ENCODE measurements at regions not wholly inside any gene's neighbourhood (a gene's known extent, or its start where the extent isn't known, plus 50 kb on each side); places are given as distances from the start of the nearest gene placed in this dataset.

GRCh38 chr4:66225539-66225938, 555.2 kb upstream of the EPHA5 start:
- H3K4me1 Mint-ChIP-seq, result no peaks in the 10 kb centered on the region
- H3K27me3 Mint-ChIP-seq, result no peaks in the 10 kb centered on the region
- H3K36me3 Mint-ChIP-seq (ENCODE audit: low read depth), result no peaks in the 10 kb centered on the region
- no peak for DNase-seq
- H3K27ac Mint-ChIP-seq, result no peak overlapping the region
- H3K9me3 ChIP-seq (ENCODE audit: control insufficient read depth, low read length, poor library complexity, severe bottlenecking), result no peaks in the 10 kb centered on the region
- no peak for ATAC-seq
- no peak overlapping the region for H3K4me3 Mint-ChIP-seq

GRCh38 chr4:66223068-66223703, 552.9 kb upstream of the EPHA5 start:
- ATAC-seq (no peak), DNase-seq (no peak)
- no peak overlapping the region for H3K4me3 Mint-ChIP-seq
- H3K36me3 Mint-ChIP-seq (ENCODE audit: low read depth), result no peaks in the 10 kb centered on the region
- H3K27ac Mint-ChIP-seq, result no peak overlapping the region
- no peaks in the 10 kb centered on the region for H3K9me3 ChIP-seq (ENCODE audit: control insufficient read depth, low read length, poor library complexity, severe bottlenecking)
- H3K27me3 Mint-ChIP-seq, result no peaks in the 10 kb centered on the region
- no peaks in the 10 kb centered on the region for H3K4me1 Mint-ChIP-seq

DNA sequence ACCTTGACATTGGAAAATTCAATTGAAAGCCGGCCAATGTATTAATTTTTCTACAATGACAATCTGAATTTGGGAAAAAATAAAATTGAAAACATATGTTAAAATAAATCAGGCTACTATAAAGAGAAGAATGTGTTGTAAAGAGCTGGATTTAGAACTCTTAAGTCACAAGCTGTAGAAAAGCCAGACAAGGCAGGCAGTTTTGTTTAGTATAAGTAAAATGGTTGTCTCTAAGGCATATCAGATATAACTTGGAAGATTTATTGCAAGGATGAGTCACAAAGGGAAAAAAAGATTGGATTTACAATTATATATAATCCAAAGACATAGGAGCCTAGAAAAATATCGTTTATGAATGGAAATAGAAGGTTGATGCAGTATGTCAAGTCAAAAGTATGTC, 549.1 kb upstream of the EPHA5 start:
- H3K27me3 Mint-ChIP-seq, result no peaks in the 10 kb centered on the region
- ATAC-seq (no peak), DNase-seq (no peak)
- H3K36me3 Mint-ChIP-seq (ENCODE audit: low read depth), result no peaks in the 10 kb centered on the region
- no peak overlapping the region for H3K4me3 Mint-ChIP-seq
- H3K4me1 Mint-ChIP-seq, result no peaks in the 10 kb centered on the region
- H3K27ac Mint-ChIP-seq, result no peak overlapping the region
- no peaks in the 10 kb centered on the region for H3K9me3 ChIP-seq (ENCODE audit: control insufficient read depth, low read length, poor library complexity, severe bottlenecking)

GRCh38 chr4:66216252-66216651, 546.0 kb upstream of the EPHA5 start:
- no peak for DNase-seq
- no peak for ATAC-seq
- Mint-ChIP-seq H3K27me3 (no peaks in the 10 kb centered on the region), H3K27ac (no peak overlapping the region), H3K36me3 (ENCODE audit: low read depth) (no peaks in the 10 kb centered on the region), H3K4me1 (no peaks in the 10 kb centered on the region), H3K4me3 (no peak overlapping the region)
- no peaks in the 10 kb centered on the region for H3K9me3 ChIP-seq (ENCODE audit: control insufficient read depth, low read length, poor library complexity, severe bottlenecking)

DNA sequence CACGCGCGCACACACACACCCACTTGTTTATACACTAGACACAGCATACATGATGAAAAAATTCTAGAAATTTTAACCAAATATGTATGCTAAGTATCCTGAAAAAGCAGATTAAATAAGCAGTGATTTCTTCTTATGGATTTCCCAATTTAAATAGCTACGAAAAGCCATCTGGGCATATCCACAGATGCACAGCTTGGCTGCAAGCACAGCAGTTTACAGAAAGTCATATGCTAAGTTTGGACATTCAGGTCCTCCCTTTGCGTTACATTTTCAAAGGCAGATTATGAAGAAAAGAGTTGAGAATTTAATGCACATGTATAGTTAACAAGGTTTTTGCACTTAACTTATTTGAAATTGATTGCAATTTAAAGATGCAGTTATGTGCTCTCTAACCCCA, 542.2 kb upstream of the EPHA5 start:
- no peak overlapping the region for H3K27ac Mint-ChIP-seq
- H3K27me3 Mint-ChIP-seq, result no peaks in the 10 kb centered on the region
- no peak overlapping the region for H3K4me3 Mint-ChIP-seq
- DNase-seq (no peak), ATAC-seq (no peak)
- H3K36me3 Mint-ChIP-seq (ENCODE audit: low read depth), result no peaks in the 10 kb centered on the region
- H3K4me1 Mint-ChIP-seq, result no peaks in the 10 kb centered on the region
- no peaks in the 10 kb centered on the region for H3K9me3 ChIP-seq (ENCODE audit: control insufficient read depth, low read length, poor library complexity, severe bottlenecking)

- H3K9me3 ChIP-seq (ENCODE audit: control insufficient read depth, low read length, poor library complexity, severe bottlenecking), result no peaks in the 10 kb centered on the region
- Mint-ChIP-seq H3K4me1 (no peaks in the 10 kb centered on the region), H3K4me3 (no peak overlapping the region), H3K27me3 (no peaks in the 10 kb centered on the region), H3K27ac (no peak overlapping the region), H3K36me3 (ENCODE audit: low read depth) (no peaks in the 10 kb centered on the region)
- DNase-seq, result no peak
- no peak for ATAC-seq
Measured at GRCh38 chr4:66204534-66205247, 534.4 kb upstream of the EPHA5 start.

- DNase-seq (no peak), ATAC-seq (no peak)
- no peaks in the 10 kb centered on the region for H3K36me3 Mint-ChIP-seq (ENCODE audit: low read depth)
- no peak overlapping the region for H3K4me3 Mint-ChIP-seq
- no peaks in the 10 kb centered on the region for H3K4me1 Mint-ChIP-seq
- no peak overlapping the region for H3K27ac Mint-ChIP-seq
- no peaks in the 10 kb centered on the region for H3K9me3 ChIP-seq (ENCODE audit: control insufficient read depth, low read length, poor library complexity, severe bottlenecking)
- no peaks in the 10 kb centered on the region for H3K27me3 Mint-ChIP-seq
Measured at GRCh38 chr4:66202870-66203269, 532.6 kb upstream of the EPHA5 start.

DNA sequence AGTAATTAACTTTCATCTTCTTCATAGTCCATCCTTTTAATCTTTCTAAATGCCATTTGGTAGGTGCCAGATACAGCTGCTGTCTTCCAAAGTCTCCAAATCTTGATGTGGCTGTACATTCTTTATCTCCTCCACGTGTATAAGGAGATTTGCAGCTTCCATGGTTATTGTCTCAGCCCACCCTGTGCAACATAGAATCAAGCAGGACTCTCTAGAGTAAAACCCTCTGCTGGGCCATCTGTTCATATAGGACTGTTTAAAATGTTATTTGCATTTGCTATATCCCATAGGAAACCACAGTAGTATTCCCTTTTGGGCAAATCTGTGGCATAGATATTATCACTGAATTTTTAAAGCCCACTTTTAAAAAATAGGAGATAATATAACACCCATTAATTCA, 527.2 kb upstream of the EPHA5 start:
- no peak for ATAC-seq
- Mint-ChIP-seq H3K36me3 (ENCODE audit: low read depth) (no peaks in the 10 kb centered on the region), H3K4me1 (no peaks in the 10 kb centered on the region), H3K4me3 (no peak overlapping the region), H3K27me3 (no peaks in the 10 kb centered on the region), H3K27ac (no peak overlapping the region)
- H3K9me3 ChIP-seq (ENCODE audit: control insufficient read depth, low read length, poor library complexity, severe bottlenecking), result no peaks in the 10 kb centered on the region
- no peak for DNase-seq

- no peak overlapping the region for H3K27ac Mint-ChIP-seq
- H3K4me1 Mint-ChIP-seq, result no peaks in the 10 kb centered on the region
- ATAC-seq (no peak), DNase-seq (no peak)
- H3K4me3 Mint-ChIP-seq, result no peak overlapping the region
- no peaks in the 10 kb centered on the region for H3K36me3 Mint-ChIP-seq (ENCODE audit: low read depth)
- no peaks in the 10 kb centered on the region for H3K9me3 ChIP-seq (ENCODE audit: control insufficient read depth, low read length, poor library complexity, severe bottlenecking)
- no peaks in the 10 kb centered on the region for H3K27me3 Mint-ChIP-seq
Measured at GRCh38 chr4:66193487-66193886, 523.2 kb upstream of the EPHA5 start.

- H3K36me3 Mint-ChIP-seq (ENCODE audit: low read depth), result no peaks in the 10 kb centered on the region
Measured at GRCh38 chr4:66187175-66187720, 517.0 kb upstream of the EPHA5 start.

DNA sequence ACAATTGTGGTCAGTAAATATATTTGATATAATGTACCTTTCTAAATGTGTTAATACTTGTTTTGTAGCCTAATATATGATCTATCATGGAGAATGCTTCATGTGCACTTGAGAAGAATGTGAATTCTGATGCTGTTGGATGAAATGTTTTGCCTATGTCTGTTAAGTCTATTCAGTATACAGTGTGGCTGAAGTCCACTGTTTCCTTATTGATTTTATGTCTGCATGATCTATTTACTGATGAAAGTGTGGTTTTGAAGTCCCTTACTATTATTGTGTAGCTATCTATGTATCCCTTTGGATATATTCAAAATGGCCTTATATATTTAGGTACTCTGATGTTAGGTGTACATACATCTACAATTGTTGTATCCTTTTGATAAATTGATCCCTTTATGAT, 515.8 kb upstream of the EPHA5 start:
- Mint-ChIP-seq H3K4me1 (no peaks in the 10 kb centered on the region), H3K36me3 (ENCODE audit: low read depth) (no peaks in the 10 kb centered on the region), H3K27me3 (no peaks in the 10 kb centered on the region), H3K4me3 (no peak overlapping the region), H3K27ac (no peak overlapping the region)
- DNase-seq (no peak), ATAC-seq (no peak)
- H3K9me3 ChIP-seq (ENCODE audit: control insufficient read depth, low read length, poor library complexity, severe bottlenecking), result peaks cover 6% of the 10 kb centered on the region

More at GRCh38 chr4:66187175-66187720, 517.0 kb upstream of the EPHA5 start:
- Mint-ChIP-seq H3K4me3 (no peak overlapping the region), H3K4me1 (no peaks in the 10 kb centered on the region), H3K27ac (no peak overlapping the region), H3K27me3 (no peaks in the 10 kb centered on the region)
- DNase-seq, result no peak
- no peak for ATAC-seq
- H3K9me3 ChIP-seq (ENCODE audit: control insufficient read depth, low read length, poor library complexity, severe bottlenecking), result peaks cover 6% of the 10 kb centered on the region

GRCh38 chr4:66182636-66183035, 512.3 kb upstream of the EPHA5 start:
- Mint-ChIP-seq H3K4me1 (no peaks in the 10 kb centered on the region), H3K36me3 (ENCODE audit: low read depth) (no peaks in the 10 kb centered on the region), H3K27me3 (no peaks in the 10 kb centered on the region), H3K4me3 (no peak overlapping the region), H3K27ac (no peak overlapping the region)
- H3K9me3 ChIP-seq (ENCODE audit: control insufficient read depth, low read length, poor library complexity, severe bottlenecking), result peaks cover 6% of the 10 kb centered on the region
- DNase-seq (no peak), ATAC-seq (no peak)

- no peak for DNase-seq
- Mint-ChIP-seq H3K4me1 (no peaks in the 10 kb centered on the region), H3K4me3 (no peak overlapping the region), H3K27ac (no peak overlapping the region), H3K36me3 (ENCODE audit: low read depth) (no peaks in the 10 kb centered on the region), H3K27me3 (no peaks in the 10 kb centered on the region)
- no peak for ATAC-seq
- no peaks in the 10 kb centered on the region for H3K9me3 ChIP-seq (ENCODE audit: control insufficient read depth, low read length, poor library complexity, severe bottlenecking)
Measured at GRCh38 chr4:66178906-66179305, 508.6 kb upstream of the EPHA5 start.

GRCh38 chr4:66169341-66169740, 499.1 kb upstream of the EPHA5 start:
- Mint-ChIP-seq H3K36me3 (ENCODE audit: low read depth) (no peaks in the 10 kb centered on the region), H3K4me3 (no peak overlapping the region), H3K27ac (no peak overlapping the region), H3K27me3 (no peaks in the 10 kb centered on the region), H3K4me1 (no peaks in the 10 kb centered on the region)
- no peak for ATAC-seq
- DNase-seq, result no peak
- H3K9me3 ChIP-seq (ENCODE audit: control insufficient read depth, low read length, poor library complexity, severe bottlenecking), result no peaks in the 10 kb centered on the region
